SK-N-SH (cell line): ENCODE measurements at regions not wholly inside any gene's neighbourhood (a gene's known extent, or its start where the extent isn't known, plus 50 kb on each side); places are given as distances from the start of the nearest gene placed in this dataset.

Experiments used
- CTCF ChIA-PET: fragments of 300-600, 350-600 bp; formaldehyde crosslinking; extraction: SDS; loops from one replicate; lab custom pipeline; 2021; lab: Yijun Ruan, JAX
- POLR2A ChIA-PET: fragments of 350-600 bp; sonication (Branson Sonifier 250); formaldehyde crosslinking; extraction: SDS; loops from one replicate; lab custom pipeline; 2020; ENCODE audit warnings: antibody characterized with exemption, inconsistent platforms; lab: Yijun Ruan, JAX
- DNase-seq: peaks from one replicate; pipeline ENCODE4 v3.0.0; 2012
- H2AFZ ChIP-seq: fragments of 200-600 bp; sonication (generic); 2 replicates; pipeline ENCODE4 v1.8.1; 2016; ENCODE audit warnings: antibody characterized with exemption, mild to moderate bottlenecking, low read depth
- H3F3A ChIP-seq: fragments of 200-600 bp; sonication (generic); replicated peaks from 2 replicates; pipeline ENCODE3; 2016; ENCODE audit warnings: antibody characterized with exemption, mild to moderate bottlenecking; ENCODE audit not compliant: insufficient read depth
- H3K27ac ChIP-seq, 2 experiments: fragments of 200-500 bp in 1 of 2; fragments of 200-600 bp in 1 of 2; sonication (Bioruptor generic) in 1 of 2; sonication (generic), shearing (Covaris generic) in 1 of 2; 2 replicates each; pipeline versions ENCODE4 v1.5.1 to v1.6.1; 2014 to 2016; ENCODE audit warnings: low read depth in 2 of 2, inconsistent platforms in 1 of 2, low read length in 1 of 2, mild to moderate bottlenecking in 1 of 2, mixed read lengths in 1 of 2
- H3K27me3 ChIP-seq: fragments of 200-600 bp; sonication (generic), shearing (Covaris generic); 2 replicates; pipeline ENCODE4 v1.6.1; 2016; ENCODE audit warnings: mixed run types; ENCODE audit not compliant: insufficient read depth
- H3K36me3 ChIP-seq, 2 experiments: fragments of 200-500 bp in 1 of 2; fragments of 200-600 bp in 1 of 2; sonication (Bioruptor generic) in 1 of 2; sonication (generic) in 1 of 2; replicated peaks in 1 of 2; 2 replicates each; pipeline versions ENCODE3 to v1.5.1; 2014 to 2016; ENCODE audit warnings: low read length in 1 of 2, mild to moderate bottlenecking in 1 of 2; ENCODE audit not compliant: insufficient read depth in 2 of 2, control insufficient read depth in 1 of 2
- H3K4me1 ChIP-seq, 2 experiments: fragments of 200-500 bp in 1 of 2; fragments of 200-600 bp in 1 of 2; sonication (Bioruptor generic) in 1 of 2; sonication (generic), shearing (Covaris generic) in 1 of 2; 2 replicates each; pipeline versions ENCODE4 v1.5.1 to v1.6.1; 2014 to 2016; ENCODE audit warnings: low read depth in 1 of 2, low read length in 1 of 2, mixed run types in 1 of 2; ENCODE audit not compliant: insufficient read depth in 2 of 2, control insufficient read depth in 1 of 2
- H3K4me2 ChIP-seq: fragments of 200-600 bp; sonication (generic), shearing (Covaris generic); 2 replicates; pipeline ENCODE4 v1.6.1; 2017; ENCODE audit warnings: mixed run types
- H3K4me3 ChIP-seq, 2 experiments: fragments of 200-500 bp in 1 of 2; fragments of 200-600 bp in 1 of 2; sonication (Bioruptor generic) in 1 of 2; sonication (generic), shearing (Covaris generic) in 1 of 2; 2 replicates each; pipeline versions ENCODE4 v1.5.1 to v1.8.1; 2014 to 2016; ENCODE audit warnings: low read depth in 2 of 2, inconsistent platforms in 1 of 2, low read length in 1 of 2, mild to moderate bottlenecking in 1 of 2, mixed read lengths in 1 of 2, moderate library complexity in 1 of 2
- H3K79me2 ChIP-seq: fragments of 200-600 bp; sonication (generic); 2 replicates; pipeline ENCODE4 v1.8.1; 2017; ENCODE audit warnings: mild to moderate bottlenecking; ENCODE audit not compliant: insufficient read depth
- H3K9ac ChIP-seq: fragments of 200-600 bp; sonication (generic); 2 replicates; pipeline ENCODE4 v1.6.1; 2017; ENCODE audit warnings: mixed run types
- H3K9me2 ChIP-seq: fragments of 200-600 bp; sonication (generic); 2 replicates; pipeline ENCODE4 v1.6.1; 2017; ENCODE audit warnings: mixed run types
- H3K9me3 ChIP-seq: fragments of 200-600 bp; sonication (generic); 2 replicates; pipeline ENCODE4 v1.6.1; 2017; ENCODE audit warnings: mixed run types, mild to moderate bottlenecking, moderate library complexity
- H4K20me1 ChIP-seq: fragments of 200-600 bp; sonication (generic); 2 replicates; pipeline ENCODE4 v1.6.1; 2017; ENCODE audit warnings: mild to moderate bottlenecking, mixed run types; ENCODE audit not compliant: insufficient read depth
- ELF1 ChIP-seq: IDR thresholded peaks from 2 replicates; pipeline ENCODE4 v1.4.0; 2012
- FOXJ3 ChIP-seq: sonication (generic); formaldehyde crosslinking; IDR thresholded peaks from 2 replicates; pipeline ENCODE4 v1.5.1; 2020; ENCODE audit warnings: mild to moderate bottlenecking, missing genetic modification reagents
- FOXM1 ChIP-seq: IDR thresholded peaks from 2 replicates; pipeline ENCODE4 v1.4.0; 2012; ENCODE audit warnings: low read depth, mild to moderate bottlenecking
- GATA2 ChIP-seq: sonication (generic); formaldehyde crosslinking; IDR thresholded peaks from 2 replicates; pipeline ENCODE4 v1.5.0; 2020; ENCODE audit warnings: mild to moderate bottlenecking, missing genetic modification reagents
- MEF2A ChIP-seq: IDR thresholded peaks from 2 replicates; pipeline ENCODE4 v1.4.0; 2012; ENCODE audit warnings: low read depth, borderline replicate concordance
- RAD21 ChIP-seq: IDR thresholded peaks from 2 replicates; pipeline ENCODE4 v1.6.1; 2012; ENCODE audit warnings: mild to moderate bottlenecking, low read length
- REST ChIP-seq: IDR thresholded peaks from 2 replicates; pipeline ENCODE4 v1.6.1; 2012; ENCODE audit warnings: mild to moderate bottlenecking, low read depth, low read length, moderate library complexity
- RFX5 ChIP-seq: IDR thresholded peaks from 2 replicates; pipeline ENCODE4 v1.6.1; 2012; ENCODE audit warnings: mild to moderate bottlenecking, improper control_type of control experiment, low read length
- RXRA ChIP-seq: IDR thresholded peaks from 2 replicates; pipeline ENCODE4 v1.4.0; 2012; ENCODE audit warnings: low read depth, mild to moderate bottlenecking, borderline replicate concordance
- TAF1 ChIP-seq: IDR thresholded peaks from 2 replicates; pipeline ENCODE4 v1.6.1; 2012; ENCODE audit warnings: low read depth, mild to moderate bottlenecking, low read length, moderate library complexity, borderline replicate concordance
- TCF12 ChIP-seq: IDR thresholded peaks from 2 replicates; pipeline ENCODE4 v1.4.0; 2012
- TEAD4 ChIP-seq: IDR thresholded peaks from 2 replicates; pipeline ENCODE4 v1.4.0; 2012; ENCODE audit warnings: mild to moderate bottlenecking, borderline replicate concordance; ENCODE audit not compliant: insufficient read depth
- USF2 ChIP-seq: fragments of 150-350 bp; IDR thresholded peaks from 2 replicates; pipeline ENCODE4 v1.6.1; 2017; ENCODE audit warnings: antibody characterized with exemption, low read length, low read depth, borderline replicate concordance
- WGBS: methylation state at CpG from one replicate; pipeline ENCODE4 v1.1.6; 2017; ENCODE audit warnings: low lambda C conversion rate; 5-methylcytosine and 5-hydroxymethylcytosine counted together
- TF ChIP-seq, protein P1 (sequence below): IDR thresholded peaks from 2 replicates; pipeline ENCODE4 v1.4.0; 2012; ENCODE audit warnings: low read depth, borderline replicate concordance
- TF ChIP-seq, protein P2 (sequence below): IDR thresholded peaks from 2 replicates; pipeline ENCODE4; 2012
- TF ChIP-seq, protein P3 (sequence below): fragments of 150-350 bp; IDR thresholded peaks from 2 replicates; pipeline ENCODE4 v1.6.1; 2016; ENCODE audit warnings: mild to moderate bottlenecking, low read depth, low read length
- TF ChIP-seq, protein P4 (sequence below): IDR thresholded peaks from 2 replicates; pipeline ENCODE4 v1.4.0; 2012; ENCODE audit warnings: low read depth

DNA sequence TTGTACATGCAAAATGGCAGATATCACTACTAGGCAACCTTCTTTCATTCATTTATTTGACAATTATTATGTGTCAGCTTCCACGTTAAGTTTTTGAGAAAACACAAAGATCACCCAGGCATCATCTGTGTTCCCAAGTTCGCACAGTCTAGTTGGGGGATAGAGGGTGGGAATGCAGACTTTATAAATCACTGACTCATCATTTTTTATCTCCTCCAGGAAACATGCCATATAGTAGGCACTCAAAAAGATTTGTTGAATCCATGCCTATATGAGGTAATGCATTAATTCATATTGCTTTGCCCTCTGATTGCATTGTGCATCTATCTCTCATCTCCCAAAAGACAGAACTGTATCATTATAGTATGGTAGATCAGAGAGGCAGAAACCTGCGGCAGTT is 196.8 kb upstream of the TOX3 start:
- no peaks in the 10 kb centered on the region for H3K79me2 ChIP-seq
- no peaks in the 10 kb centered on the region for H3K4me1 ChIP-seq
- no peak overlapping the region for H3K9ac ChIP-seq
- no peaks in the 10 kb centered on the region for H3K27me3 ChIP-seq
- ChIA-PET POLR2A (no interaction called here), CTCF (interaction anchor here (0.9 kb wide), 1 partner anchor 23 kb away, joined by 3 read pairs; no protein-coding TSS in a partner anchor)
- DNase-seq = no peak
- H3K9me2 ChIP-seq = no peaks in the 10 kb centered on the region
- no peak overlapping the region for H3K27ac ChIP-seq
- no peak overlapping the region for H2AFZ ChIP-seq
- H3K4me3 ChIP-seq = no peak overlapping the region
- no peaks in the 10 kb centered on the region for H4K20me1 ChIP-seq
- H3K9me3 ChIP-seq = no peaks in the 10 kb centered on the region
- no peaks in the 10 kb centered on the region for H3F3A ChIP-seq
- H3K4me2 ChIP-seq = no peak overlapping the region
- WGBS = 41% methylated on average over 3 of the region's 3 CpGs
- no peaks in the 10 kb centered on the region for H3K36me3 ChIP-seq
- TF ChIP-seq MEF2A (no peak), REST (no peak), TAF1 (no peak), FOXM1 (no peak), USF2 (no peak), TCF12 (no peak), ELF1 (no peak), TEAD4 (no peak), FOXJ3 (CRISPR knock-in tag) (no peak), RXRA (no peak), RFX5 (no peak), RAD21 (no peak), GATA2 (no peak)
- TF ChIP-seq, protein P1, sequence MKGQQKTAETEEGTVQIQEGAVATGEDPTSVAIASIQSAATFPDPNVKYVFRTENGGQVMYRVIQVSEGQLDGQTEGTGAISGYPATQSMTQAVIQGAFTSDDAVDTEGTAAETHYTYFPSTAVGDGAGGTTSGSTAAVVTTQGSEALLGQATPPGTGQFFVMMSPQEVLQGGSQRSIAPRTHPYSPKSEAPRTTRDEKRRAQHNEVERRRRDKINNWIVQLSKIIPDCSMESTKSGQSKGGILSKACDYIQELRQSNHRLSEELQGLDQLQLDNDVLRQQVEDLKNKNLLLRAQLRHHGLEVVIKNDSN = no peak
- TF ChIP-seq, protein P2, sequence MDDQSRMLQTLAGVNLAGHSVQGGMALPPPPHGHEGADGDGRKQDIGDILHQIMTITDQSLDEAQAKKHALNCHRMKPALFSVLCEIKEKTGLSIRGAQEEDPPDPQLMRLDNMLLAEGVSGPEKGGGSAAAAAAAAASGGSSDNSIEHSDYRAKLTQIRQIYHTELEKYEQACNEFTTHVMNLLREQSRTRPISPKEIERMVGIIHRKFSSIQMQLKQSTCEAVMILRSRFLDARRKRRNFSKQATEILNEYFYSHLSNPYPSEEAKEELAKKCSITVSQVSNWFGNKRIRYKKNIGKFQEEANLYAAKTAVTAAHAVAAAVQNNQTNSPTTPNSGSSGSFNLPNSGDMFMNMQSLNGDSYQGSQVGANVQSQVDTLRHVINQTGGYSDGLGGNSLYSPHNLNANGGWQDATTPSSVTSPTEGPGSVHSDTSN = no peak
- TF ChIP-seq, protein P3, sequence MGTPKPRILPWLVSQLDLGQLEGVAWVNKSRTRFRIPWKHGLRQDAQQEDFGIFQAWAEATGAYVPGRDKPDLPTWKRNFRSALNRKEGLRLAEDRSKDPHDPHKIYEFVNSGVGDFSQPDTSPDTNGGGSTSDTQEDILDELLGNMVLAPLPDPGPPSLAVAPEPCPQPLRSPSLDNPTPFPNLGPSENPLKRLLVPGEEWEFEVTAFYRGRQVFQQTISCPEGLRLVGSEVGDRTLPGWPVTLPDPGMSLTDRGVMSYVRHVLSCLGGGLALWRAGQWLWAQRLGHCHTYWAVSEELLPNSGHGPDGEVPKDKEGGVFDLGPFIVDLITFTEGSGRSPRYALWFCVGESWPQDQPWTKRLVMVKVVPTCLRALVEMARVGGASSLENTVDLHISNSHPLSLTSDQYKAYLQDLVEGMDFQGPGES = no peak
- TF ChIP-seq, protein P4, sequence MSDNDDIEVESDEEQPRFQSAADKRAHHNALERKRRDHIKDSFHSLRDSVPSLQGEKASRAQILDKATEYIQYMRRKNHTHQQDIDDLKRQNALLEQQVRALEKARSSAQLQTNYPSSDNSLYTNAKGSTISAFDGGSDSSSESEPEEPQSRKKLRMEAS = no peak
